ENCODE measurements at regions not wholly inside any gene's neighbourhood (a gene's known extent, or its start where the extent isn't known, plus 50 kb on each side); places are given as distances from the start of the nearest gene placed in this dataset.

DNA sequence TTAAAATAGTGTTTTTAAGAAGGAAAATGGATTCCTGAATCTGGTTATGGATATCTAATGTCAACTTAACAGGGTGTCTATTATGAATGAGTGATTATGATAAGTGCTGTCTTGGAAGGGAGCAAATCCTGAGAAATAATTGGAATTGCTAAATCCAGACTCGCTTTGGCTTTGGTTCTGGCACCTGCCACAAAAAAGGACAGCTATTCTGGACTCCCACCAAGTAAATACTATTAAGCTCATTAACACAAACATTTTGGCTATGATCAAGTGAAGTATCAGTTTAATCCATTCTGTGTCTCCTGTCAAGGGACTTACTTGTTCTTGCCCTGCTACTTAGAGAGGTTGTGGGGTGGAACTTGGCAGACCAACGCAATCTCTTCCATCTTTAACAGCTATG lies 403.7 kb downstream of the CENPC start:
- no peak overlapping the region for H3K4me3 ChIP-seq
- no peaks in the 10 kb centered on the region for H3K36me3 ChIP-seq
- H3K9me3 ChIP-seq: no peaks in the 10 kb centered on the region
- H3K27ac ChIP-seq: no peak overlapping the region
- H3K27me3 ChIP-seq: no peaks in the 10 kb centered on the region
- no peak for TF ChIP-seq POLR2A (IDR thresholded peaks at IDR 0.05)
- TF ChIP-seq CTCF (IDR thresholded peaks at IDR 0.05): no peak
- intact Hi-C loops (cut with DNase I; ENCODE audit: low total_unique reads): no loop called here
- DNase-seq: no peak
- no peaks in the 10 kb centered on the region for H3K4me1 ChIP-seq

- DNase-seq: no peak
- Histone ChIP-seq H3K4me1 (no peaks in the 10 kb centered on the region), H3K4me3 (no peak overlapping the region), H3K27ac (no peak overlapping the region), H3K9me3 (no peaks in the 10 kb centered on the region), H3K27me3 (no peaks in the 10 kb centered on the region), H3K36me3 (no peaks in the 10 kb centered on the region)
- no peak for TF ChIP-seq CTCF (IDR thresholded peaks at IDR 0.05)
- no peak for TF ChIP-seq POLR2A (IDR thresholded peaks at IDR 0.05)
- intact Hi-C loops (cut with DNase I; ENCODE audit: low total_unique reads): no loop called here
Measured at GRCh38 chr4:67134616-67135015, 410.7 kb downstream of the CENPC start.

DNA sequence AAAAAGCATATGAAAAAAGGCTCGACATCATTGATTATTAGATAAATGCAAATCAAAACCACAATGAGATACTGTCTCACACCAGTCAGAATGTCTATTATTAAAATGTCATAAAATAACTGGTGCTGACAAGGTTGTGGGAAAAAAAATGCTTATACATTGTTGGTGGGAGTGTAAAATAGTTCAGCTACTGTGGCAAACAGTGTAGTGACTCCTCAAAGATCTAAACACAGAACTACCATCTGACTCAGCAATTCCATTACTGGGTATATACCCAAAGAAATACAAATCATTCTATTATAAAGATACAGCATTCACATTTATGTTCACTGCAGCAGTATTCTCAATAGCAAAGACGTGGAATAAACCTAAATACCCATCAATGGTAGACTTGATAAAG lies 412.1 kb downstream of the CENPC start:
- no peaks in the 10 kb centered on the region for H3K27me3 ChIP-seq
- H3K27ac ChIP-seq: no peak overlapping the region
- no peak overlapping the region for H3K4me3 ChIP-seq
- DNase-seq: no peak
- TF ChIP-seq POLR2A (IDR thresholded peaks at IDR 0.05) (no peak), CTCF (IDR thresholded peaks at IDR 0.05) (no peak)
- no peaks in the 10 kb centered on the region for H3K9me3 ChIP-seq
- H3K36me3 ChIP-seq: no peaks in the 10 kb centered on the region
- H3K4me1 ChIP-seq: no peaks in the 10 kb centered on the region
- intact Hi-C loops (cut with DNase I; ENCODE audit: low total_unique reads): no loop called here

DNA sequence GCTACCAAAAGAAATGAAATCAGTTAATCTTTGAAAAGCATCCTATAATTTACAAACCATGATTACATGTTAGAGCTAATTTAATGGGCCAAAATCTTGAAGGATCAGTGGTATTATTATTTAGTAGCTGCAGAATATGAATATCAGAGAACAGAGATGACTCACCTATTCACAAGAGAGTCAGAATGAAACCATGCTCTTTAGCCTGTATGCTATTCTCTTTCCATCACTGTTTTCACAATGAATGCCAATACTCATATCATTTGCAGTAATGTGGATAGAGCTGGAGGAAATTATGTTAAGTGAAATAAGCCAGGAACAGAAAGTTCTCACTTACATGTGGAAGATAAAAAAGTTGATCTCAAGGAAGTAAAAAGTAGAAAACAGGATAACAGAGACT lies 414.1 kb downstream of the CENPC start:
- no peaks in the 10 kb centered on the region for H3K36me3 ChIP-seq
- no peaks in the 10 kb centered on the region for H3K27me3 ChIP-seq
- H3K4me3 ChIP-seq: no peak overlapping the region
- intact Hi-C loops (cut with DNase I; ENCODE audit: low total_unique reads): no loop called here
- no peak overlapping the region for H3K27ac ChIP-seq
- no peaks in the 10 kb centered on the region for H3K9me3 ChIP-seq
- no peak for TF ChIP-seq CTCF (IDR thresholded peaks at IDR 0.05)
- no peak for TF ChIP-seq POLR2A (IDR thresholded peaks at IDR 0.05)
- DNase-seq: no peak
- H3K4me1 ChIP-seq: no peaks in the 10 kb centered on the region

DNA sequence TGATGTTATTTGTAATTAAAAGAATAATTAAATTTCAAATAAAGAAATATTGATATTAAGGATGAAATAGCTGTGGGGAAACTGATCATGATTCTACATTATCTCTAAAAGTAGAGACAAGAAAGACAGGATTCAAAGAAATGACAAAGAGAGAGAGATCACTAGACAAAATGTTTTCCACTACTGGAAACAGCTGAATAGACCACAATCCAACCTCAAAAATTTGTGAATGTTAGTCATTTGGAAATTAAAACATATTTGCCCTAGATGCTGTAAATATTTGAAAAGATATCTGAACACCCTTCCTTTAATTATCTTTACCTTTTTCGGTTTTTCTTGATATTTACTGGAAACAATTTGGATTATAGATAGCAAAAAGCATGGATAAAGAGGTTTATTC lies 414.9 kb downstream of the CENPC start:
- Histone ChIP-seq H3K4me3 (no peak overlapping the region), H3K9me3 (no peaks in the 10 kb centered on the region), H3K27ac (no peak overlapping the region), H3K4me1 (no peaks in the 10 kb centered on the region), H3K27me3 (no peaks in the 10 kb centered on the region), H3K36me3 (no peaks in the 10 kb centered on the region)
- intact Hi-C loops (cut with DNase I; ENCODE audit: low total_unique reads): no loop called here
- no peak for TF ChIP-seq POLR2A (IDR thresholded peaks at IDR 0.05)
- TF ChIP-seq CTCF (IDR thresholded peaks at IDR 0.05): no peak
- no peak for DNase-seq

All from uterus (tissue), 3 donors.